ENCODE measurements at regions not wholly inside any gene's neighbourhood (a gene's known extent, or its start where the extent isn't known, plus 50 kb on each side); places are given as distances from the start of the nearest gene placed in this dataset.
A peak's percentile ranks its signal among the peaks of the same experiment; 100 is the strongest.

DNA sequence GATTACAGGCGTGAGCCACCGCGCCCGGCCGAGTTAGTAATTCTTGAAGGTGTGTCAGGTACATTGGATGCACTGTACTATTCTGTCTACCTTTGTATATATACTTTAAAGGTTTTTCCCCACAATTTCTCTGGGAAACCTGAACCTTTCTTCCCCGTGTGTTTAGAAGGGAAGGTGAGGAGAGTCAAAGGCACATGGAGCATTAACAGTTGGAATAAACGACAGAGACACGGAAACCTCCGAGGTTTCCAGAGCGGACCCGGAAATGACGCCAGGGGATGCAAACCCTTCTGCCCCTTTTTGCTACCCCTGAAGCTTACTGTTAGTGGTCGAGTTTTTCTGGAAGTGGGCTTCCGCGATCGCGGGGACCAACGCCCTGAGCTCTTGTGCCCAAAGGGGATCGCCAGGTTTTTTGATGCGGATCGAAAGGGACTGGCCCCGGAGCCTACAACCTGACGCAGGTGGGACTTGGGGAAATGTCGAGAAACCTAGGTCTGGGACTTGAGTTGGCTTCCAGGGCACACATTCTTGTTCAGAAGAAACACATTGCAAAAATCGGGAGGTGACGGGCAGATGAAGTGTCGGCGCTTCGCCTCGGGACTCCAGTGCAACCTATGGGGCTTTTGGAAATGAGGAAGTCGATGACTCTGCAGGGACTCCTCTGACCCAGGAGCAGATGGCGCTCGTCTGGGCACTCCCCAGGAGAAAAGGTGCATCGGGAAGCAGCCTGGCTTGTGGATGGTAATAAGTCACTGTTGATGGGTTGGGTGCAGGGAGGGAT is 218.2 kb downstream of the OR2B2 start (continued):
- TF ChIP-seq, protein P1, sequence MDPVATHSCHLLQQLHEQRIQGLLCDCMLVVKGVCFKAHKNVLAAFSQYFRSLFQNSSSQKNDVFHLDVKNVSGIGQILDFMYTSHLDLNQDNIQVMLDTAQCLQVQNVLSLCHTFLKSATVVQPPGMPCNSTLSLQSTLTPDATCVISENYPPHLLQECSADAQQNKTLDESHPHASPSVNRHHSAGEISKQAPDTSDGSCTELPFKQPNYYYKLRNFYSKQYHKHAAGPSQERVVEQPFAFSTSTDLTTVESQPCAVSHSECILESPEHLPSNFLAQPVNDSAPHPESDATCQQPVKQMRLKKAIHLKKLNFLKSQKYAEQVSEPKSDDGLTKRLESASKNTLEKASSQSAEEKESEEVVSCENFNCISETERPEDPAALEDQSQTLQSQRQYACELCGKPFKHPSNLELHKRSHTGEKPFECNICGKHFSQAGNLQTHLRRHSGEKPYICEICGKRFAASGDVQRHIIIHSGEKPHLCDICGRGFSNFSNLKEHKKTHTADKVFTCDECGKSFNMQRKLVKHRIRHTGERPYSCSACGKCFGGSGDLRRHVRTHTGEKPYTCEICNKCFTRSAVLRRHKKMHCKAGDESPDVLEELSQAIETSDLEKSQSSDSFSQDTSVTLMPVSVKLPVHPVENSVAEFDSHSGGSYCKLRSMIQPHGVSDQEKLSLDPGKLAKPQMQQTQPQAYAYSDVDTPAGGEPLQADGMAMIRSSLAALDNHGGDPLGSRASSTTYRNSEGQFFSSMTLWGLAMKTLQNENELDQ (CRISPR knock-in tag; IDR thresholded peaks at IDR 0.05; ENCODE audit: borderline replicate concordance) = 0 out of 2 replicates have a peak, but pooled peaks have one; percentile 39
- TF ChIP-seq NFKB2 (CRISPR knock-in tag; IDR thresholded peaks at IDR 0.05; ENCODE audit: borderline replicate concordance) = peak; percentile 52; the same call in 1 of the 2 replicates
- TF ChIP-seq ZNF136 (CRISPR knock-in tag; IDR thresholded peaks at IDR 0.05; ENCODE audit: low read depth) = 0 out of 2 replicates have a peak, but pooled peaks have one; percentile 55
- TF ChIP-seq IKZF4 (CRISPR knock-in tag; IDR thresholded peaks at IDR 0.05; ENCODE audit: borderline replicate concordance, low read depth, not compliant biosample characterization) = no peak
- TF ChIP-seq, protein P2, sequence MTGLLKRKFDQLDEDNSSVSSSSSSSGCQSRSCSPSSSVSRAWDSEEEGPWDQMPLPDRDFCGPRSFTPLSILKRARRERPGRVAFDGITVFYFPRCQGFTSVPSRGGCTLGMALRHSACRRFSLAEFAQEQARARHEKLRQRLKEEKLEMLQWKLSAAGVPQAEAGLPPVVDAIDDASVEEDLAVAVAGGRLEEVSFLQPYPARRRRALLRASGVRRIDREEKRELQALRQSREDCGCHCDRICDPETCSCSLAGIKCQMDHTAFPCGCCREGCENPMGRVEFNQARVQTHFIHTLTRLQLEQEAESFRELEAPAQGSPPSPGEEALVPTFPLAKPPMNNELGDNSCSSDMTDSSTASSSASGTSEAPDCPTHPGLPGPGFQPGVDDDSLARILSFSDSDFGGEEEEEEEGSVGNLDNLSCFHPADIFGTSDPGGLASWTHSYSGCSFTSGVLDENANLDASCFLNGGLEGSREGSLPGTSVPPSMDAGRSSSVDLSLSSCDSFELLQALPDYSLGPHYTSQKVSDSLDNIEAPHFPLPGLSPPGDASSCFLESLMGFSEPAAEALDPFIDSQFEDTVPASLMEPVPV (CRISPR knock-in tag; IDR thresholded peaks at IDR 0.05) = peak; percentile 79; the same call in 1 of the 2 replicates
- TF ChIP-seq RARG (CRISPR knock-in tag; IDR thresholded peaks at IDR 0.05; ENCODE audit: low read depth) = no peak
- TF ChIP-seq, protein P3, sequence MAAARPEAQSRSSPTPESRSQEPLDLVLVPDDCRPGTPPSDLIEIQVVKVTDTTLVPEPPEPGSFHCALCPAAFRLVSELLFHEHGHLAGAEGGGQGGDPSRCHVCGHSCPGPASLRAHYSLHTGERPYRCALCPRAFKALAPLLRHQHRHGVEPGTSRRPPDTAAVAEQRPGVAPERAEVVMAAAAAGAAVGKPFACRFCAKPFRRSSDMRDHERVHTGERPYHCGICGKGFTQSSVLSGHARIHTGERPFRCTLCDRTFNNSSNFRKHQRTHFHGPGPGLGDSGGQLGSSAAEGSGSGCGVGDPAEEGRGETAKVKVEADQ (CRISPR knock-in tag; IDR thresholded peaks at IDR 0.05; ENCODE audit: borderline replicate concordance) = no peak
- no peak for TF ChIP-seq TBX2 (CRISPR knock-in tag; IDR thresholded peaks at IDR 0.05; ENCODE audit: borderline replicate concordance)
- no peak for TF ChIP-seq MBNL3 (CRISPR knock-in tag; conservative IDR thresholded peaks at IDR 0.05)
- TF ChIP-seq, protein P4, sequence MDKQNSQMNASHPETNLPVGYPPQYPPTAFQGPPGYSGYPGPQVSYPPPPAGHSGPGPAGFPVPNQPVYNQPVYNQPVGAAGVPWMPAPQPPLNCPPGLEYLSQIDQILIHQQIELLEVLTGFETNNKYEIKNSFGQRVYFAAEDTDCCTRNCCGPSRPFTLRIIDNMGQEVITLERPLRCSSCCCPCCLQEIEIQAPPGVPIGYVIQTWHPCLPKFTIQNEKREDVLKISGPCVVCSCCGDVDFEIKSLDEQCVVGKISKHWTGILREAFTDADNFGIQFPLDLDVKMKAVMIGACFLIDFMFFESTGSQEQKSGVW (CRISPR knock-in tag; IDR thresholded peaks at IDR 0.05; ENCODE audit: borderline replicate concordance) = no peak
- TF ChIP-seq RBM22 (optimal IDR thresholded peaks at IDR 0.05; ENCODE audit: low read length) = no peak
- TF ChIP-seq ZNF510 (CRISPR knock-in tag; IDR thresholded peaks at IDR 0.05; ENCODE audit: low read depth) = 0 out of 2 replicates have a peak, but pooled peaks have one; percentile 65
- TF ChIP-seq, protein P5, sequence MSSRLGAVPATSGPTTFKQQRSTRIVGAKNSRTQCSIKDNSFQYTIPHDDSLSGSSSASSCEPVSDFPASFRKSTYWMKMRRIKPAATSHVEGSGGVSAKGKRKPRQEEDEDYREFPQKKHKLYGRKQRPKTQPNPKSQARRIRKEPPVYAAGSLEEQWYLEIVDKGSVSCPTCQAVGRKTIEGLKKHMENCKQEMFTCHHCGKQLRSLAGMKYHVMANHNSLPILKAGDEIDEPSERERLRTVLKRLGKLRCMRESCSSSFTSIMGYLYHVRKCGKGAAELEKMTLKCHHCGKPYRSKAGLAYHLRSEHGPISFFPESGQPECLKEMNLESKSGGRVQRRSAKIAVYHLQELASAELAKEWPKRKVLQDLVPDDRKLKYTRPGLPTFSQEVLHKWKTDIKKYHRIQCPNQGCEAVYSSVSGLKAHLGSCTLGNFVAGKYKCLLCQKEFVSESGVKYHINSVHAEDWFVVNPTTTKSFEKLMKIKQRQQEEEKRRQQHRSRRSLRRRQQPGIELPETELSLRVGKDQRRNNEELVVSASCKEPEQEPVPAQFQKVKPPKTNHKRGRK (CRISPR knock-in tag; IDR thresholded peaks at IDR 0.05) = no peak
- TF ChIP-seq, protein P6, sequence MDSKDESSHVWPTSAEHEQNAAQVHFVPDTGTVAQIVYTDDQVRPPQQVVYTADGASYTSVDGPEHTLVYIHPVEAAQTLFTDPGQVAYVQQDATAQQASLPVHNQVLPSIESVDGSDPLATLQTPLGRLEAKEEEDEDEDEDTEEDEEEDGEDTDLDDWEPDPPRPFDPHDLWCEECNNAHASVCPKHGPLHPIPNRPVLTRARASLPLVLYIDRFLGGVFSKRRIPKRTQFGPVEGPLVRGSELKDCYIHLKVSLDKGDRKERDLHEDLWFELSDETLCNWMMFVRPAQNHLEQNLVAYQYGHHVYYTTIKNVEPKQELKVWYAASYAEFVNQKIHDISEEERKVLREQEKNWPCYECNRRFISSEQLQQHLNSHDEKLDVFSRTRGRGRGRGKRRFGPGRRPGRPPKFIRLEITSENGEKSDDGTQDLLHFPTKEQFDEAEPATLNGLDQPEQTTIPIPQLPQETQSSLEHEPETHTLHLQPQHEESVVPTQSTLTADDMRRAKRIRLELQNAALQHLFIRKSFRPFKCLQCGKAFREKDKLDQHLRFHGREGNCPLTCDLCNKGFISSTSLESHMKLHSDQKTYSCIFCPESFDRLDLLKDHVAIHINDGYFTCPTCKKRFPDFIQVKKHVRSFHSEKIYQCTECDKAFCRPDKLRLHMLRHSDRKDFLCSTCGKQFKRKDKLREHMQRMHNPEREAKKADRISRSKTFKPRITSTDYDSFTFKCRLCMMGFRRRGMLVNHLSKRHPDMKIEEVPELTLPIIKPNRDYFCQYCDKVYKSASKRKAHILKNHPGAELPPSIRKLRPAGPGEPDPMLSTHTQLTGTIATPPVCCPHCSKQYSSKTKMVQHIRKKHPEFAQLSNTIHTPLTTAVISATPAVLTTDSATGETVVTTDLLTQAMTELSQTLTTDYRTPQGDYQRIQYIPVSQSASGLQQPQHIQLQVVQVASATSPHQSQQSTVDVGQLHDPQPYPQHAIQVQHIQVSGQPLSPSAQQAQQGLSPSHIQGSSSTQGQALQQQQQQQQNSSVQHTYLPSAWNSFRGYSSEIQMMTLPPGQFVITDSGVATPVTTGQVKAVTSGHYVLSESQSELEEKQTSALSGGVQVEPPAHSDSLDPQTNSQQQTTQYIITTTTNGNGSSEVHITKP (CRISPR knock-in tag; IDR thresholded peaks at IDR 0.05; ENCODE audit: low read depth) = no peak
- TF ChIP-seq ZNF431 (CRISPR knock-in tag; IDR thresholded peaks at IDR 0.05; ENCODE audit: borderline replicate concordance, low read depth) = no peak

Data from HepG2 (cell line).